ENCODE measurements at regions not wholly inside any gene's neighbourhood (a gene's known extent, or its start where the extent isn't known, plus 50 kb on each side); places are given as distances from the start of the nearest gene placed in this dataset.
"Not testable (repeated sequence)": the region's sequence is repeated elsewhere in the genome, so short reads cannot be mapped to it uniquely, and the experiment has no call there.

DNA sequence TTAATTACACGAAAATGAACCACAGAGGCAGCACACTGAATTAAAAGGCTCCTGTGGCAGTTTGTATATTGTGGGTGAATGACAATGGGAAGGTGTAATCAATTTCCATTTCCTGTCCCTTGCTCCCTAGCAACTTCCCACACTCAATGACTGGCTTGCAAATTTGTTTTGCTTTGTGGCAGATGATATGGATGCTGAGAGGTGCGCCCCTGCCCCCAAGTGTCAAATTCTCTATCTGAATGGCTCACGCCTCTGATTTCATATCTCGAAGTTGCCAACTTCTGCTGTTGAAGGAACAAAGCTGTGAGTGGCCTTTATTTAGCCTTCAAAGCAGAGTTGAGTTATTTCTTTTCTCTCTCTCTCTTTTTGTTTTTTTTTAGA lies 86.0 kb downstream of the FOXD2 start:
- peak; percentile 80 for DNase-seq

GRCh38 chr1:47524272-47524671 lies 86.4 kb downstream of the FOXD2 start:
- no peak for DNase-seq

- peak; percentile 32 for DNase-seq
These were observed 89.9 kb downstream of the FOXD2 start for GRCh38 chr1:47527653-47528272.

DNA sequence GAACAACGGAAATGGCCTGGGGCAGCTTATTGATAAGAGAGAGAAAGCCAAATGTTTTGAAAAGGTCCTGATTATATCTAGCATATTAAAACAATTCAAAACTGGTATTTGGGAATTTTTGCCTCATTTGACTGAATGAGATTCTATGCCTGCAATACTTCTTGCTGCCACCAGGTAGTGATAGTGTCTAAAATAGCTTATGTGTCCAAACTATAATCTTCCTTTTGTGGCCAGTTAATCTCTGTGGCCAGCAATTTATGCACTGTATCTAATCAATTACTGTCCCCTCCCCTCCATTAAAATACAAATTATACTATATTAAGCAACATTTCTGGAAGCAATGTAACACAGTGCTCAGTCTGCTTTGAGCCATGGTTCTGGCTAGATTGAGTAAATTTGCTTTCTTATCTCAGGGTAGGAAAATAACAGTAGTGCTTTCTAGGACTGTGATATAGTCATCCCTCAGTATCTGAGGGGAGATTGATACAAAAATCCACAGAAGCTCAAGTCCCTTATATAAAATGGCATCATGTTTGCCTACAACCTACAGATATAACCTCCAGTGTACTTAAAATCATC lies 91.8 kb downstream of the FOXD2 start:
- DNase-seq = no peak

DNA sequence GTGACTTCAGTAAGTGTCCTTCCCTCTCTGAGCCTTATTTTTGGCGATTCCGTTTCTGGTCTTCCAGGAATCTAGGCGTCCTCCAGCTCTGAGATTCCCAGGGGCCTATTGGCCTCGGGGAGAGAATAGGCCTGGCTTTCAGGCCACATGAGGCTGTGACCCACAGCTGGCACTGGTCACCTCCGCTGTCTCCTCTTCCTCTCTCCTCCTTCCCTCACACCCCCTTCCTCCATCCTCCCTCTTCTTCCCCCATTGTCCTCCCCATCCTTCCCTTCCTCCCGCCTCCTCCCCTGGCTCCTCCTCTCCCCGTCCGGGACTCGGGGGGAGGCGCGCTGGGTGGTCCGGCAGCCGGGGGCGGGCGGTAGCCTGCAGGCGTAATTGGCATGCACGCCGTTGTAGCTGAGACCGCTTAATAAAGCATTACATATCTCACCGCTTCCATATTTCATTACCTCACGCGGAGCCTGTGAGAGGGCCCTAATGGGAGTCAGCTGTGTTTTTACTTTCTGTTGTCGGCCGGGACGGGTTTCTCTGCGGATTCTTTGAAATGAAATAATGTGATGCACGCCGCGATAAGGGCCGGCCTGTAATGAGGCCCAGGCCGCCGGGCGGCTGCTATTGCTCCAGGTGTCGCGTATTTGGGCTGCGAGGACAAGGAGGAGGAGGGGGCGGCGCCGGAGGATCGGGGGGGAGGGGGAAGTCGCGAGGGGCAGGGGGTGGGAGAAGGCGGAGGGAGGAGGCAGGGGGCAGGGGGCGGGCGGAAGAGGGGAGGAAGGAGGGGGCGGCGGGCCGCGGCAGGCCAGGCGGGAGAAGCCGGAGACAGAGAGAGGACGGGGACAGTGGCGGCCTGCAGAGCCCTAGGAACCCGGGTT lies 95.3 kb downstream of the FOXD2 start:
- peak; percentile 91 for DNase-seq

DNA sequence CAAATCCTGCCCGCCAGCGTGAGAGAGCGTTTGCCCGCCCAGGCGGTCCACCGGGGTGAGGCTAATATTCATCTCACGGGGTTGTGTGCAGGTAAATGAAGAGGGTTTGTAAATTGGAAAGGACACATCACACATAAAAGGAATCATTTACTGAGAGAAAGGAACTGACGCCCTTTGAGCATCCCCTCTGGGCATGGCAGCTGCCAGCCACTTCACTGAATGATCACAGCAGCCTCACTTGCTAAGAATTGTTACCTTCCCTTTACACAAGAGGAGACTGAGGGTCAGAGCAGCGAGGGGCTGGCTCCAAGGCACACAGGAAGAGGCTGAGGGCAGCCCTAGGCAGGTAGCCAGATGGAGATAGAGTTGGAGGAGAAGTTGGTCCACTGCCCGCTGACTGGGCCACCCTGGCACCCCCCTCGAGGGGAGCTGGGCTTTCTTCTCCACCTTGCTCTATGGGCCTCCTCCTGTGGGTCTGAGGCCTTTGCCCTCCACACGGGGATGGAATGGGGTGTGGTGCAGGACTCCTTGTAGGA lies 96.0 kb downstream of the FOXD2 start:
- DNase-seq = peak; percentile 91

GRCh38 chr1:47534436-47534835 lies 96.6 kb downstream of the FOXD2 start:
- DNase-seq = peak; percentile 38

- DNase-seq = peak; percentile 89
These were observed 98.8 kb downstream of the FOXD2 start for GRCh38 chr1:47536646-47537118.

GRCh38 chr1:47537268-47537667 lies 99.4 kb downstream of the FOXD2 start:
- DNase-seq = no peak

DNA sequence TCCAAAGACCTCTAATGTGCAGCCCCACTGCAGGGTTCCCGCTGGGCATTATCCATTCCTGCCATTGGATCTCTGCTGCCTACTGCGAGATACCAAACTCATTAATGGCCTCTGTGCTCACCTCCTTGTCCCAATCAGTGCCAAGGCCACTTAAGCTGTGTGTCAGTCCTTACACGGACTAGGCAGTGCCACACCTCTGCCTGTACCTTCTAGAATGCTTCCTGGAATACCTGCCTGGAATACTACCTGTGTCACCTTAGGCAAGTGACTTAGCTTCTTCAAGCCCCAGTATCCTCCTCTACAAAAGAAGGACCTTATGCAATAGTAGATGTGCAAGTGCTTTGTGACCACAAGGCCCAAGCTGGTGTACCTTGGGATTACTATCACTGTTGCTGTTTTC lies 100.1 kb downstream of the FOXD2 start:
- no peak for DNase-seq

DNA sequence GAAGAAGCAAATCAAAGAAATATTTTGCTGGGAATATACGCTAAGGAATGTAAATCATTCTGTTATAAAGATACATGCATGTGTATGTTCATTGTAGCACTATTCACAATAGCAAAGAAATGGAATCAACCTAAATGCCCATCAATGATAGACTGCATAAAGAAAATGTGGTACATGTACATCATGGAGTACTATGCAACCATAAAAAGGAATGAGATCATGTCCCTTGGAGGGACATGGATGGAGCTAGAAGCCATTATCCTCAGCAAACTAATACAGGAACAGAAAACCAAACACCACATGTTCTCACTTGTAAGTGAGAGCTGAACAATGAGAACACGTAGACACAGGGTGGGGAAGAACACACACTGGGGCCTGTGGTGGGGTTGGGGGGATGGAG lies 100.7 kb downstream of the FOXD2 start:
- not testable (repeated sequence) for DNase-seq

- DNase-seq = not testable (repeated sequence)
These were observed 103.9 kb downstream of the FOXD2 start for GRCh38 chr1:47541705-47542104.

DNA sequence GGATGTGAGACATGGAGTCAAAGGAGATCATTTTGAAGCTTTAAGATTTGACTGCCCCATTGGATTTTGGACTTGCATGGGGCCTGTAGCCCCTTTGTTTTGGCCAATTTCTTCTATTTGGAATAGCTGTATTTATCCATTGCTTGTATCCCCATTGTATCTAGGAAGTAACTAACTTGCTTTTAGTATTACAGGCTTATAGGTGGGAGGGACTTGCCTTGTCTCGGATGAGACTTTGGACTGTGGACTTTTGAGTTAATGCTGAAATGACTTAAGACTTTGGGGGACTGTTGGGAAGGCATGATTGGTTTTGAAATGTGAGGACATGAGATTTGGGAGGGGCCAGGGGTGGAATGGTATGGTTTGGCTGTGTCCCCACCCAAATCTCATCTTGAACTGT lies 105.2 kb downstream of the FOXD2 start:
- DNase-seq = not testable (repeated sequence)

DNA sequence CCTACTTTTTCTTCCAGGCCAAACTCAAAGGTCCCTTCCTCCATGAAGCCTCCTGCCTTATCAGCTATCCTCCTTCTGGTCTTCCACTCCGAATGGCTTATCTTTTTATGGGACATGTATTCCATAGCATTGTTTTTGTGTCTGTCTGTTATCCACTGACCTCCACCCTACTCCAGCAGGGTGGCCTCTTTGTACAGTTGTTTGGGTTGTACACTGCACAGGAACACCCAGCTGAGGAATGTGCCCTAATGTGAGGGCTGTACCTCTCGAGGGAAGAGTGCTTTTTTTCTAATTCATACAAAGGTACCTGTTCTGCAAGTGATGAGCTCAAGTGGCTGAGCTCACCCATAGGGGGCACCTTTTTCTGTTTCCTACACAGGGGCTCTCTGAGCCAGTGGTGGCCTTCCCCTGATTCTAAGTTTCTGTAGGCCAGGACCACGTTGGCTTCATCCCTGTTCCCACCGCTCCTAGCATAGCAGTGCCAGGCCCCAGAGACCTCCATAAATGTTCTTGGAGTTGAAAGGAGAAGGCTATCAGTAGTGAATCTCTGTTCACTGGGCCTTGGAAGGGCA lies 108.2 kb downstream of the FOXD2 start:
- DNase-seq = peak; percentile 10

DNA sequence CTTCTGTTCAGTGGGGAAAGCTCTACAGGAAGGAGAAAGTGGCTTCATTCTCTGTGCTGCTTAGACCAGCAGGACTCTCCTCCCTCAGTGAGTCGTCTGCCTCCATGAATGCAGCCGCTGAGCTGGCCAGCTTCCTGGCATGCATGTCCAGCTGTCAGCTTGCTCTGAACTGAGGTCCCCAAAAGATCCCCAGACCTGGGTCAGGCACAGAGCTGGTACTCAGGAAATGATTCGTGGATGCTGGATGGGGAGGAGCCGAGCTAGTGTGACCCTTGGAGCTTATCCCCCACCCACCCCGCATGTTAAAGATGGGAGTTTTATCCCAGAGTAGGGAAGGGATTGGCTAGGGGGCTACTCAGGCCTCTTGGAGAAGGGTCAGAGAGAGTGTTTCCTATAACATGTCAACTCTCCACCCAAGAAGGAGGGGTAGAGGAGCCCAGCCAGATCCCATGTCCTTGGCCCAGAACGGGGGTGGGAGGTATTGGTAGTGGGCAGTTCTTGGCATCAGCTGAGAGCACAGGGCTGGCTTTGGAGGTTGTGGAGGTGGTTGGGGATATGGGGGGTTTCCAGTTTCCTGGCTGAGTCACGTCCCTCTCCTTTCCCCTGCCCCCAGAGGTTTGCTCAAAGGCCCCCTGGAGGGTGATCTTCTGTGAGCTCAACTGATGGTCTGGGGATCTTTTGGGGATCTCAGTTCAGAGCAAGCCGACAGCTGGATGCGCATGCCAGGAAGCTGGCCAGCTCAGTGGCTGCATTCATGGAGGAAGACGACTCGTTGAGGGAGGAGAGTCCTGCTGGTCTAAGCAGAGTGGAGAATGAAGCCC lies 110.1 kb downstream of the FOXD2 start:
- DNase-seq = peak; percentile 8

GRCh38 chr1:47548637-47549036 lies 110.8 kb downstream of the FOXD2 start:
- no peak for DNase-seq

- no peak for DNase-seq
These were observed 111.7 kb downstream of the FOXD2 start for GRCh38 chr1:47549532-47549931.

GRCh38 chr1:47550929-47551328 lies 113.1 kb downstream of the FOXD2 start:
- no peak for DNase-seq

DNA sequence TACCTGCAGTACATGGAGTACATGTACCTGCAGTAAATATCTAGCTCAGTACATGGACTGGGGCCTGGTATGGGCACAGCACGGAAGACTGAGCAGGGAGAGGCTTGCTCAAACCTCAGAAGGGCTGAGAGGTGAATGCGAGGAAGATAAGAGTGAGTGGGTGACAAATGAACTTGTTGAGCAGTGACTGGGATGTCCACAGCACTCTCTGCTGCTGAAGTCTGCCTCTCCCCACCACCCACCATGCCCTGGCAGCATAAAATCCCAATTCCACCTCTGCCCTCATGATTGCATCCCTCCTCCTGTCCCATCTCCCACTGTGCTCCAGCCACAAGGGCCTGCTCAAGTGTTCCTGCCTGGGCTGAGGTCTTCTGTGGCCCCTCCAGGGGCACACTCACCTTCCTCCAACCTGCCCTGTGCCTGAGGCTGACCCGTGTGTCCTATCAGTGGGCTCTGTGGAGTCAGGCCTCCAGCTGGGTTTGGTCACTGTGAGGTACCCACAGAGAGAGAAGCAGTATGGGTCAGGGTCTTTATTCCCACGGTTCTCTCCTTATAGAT lies 114.2 kb downstream of the FOXD2 start:
- DNase-seq = no peak

- no peak for DNase-seq
These were observed 116.2 kb downstream of the FOXD2 start for GRCh38 chr1:47554082-47554481.

DNA sequence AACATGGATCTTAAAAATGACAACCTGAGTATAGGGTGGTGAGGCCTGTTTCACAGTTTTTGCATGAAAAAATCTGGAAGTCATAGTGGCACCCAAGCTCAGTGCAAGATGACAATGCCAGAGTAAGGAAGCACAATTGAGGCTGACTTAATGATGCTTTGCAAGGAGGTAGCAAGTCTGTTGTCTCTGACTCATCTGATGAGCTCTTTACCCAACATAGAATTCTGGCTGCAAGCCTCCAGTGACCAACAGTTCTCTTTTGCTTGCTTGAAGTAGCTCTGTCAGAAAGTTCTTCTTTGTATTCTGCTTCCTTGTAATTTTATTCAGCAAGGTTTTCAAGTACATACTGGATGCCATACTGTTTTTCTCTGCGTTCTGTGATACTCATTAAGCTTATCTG lies 117.1 kb downstream of the FOXD2 start:
- DNase-seq = no peak

GRCh38 chr1:47555306-47555705 lies 117.5 kb downstream of the FOXD2 start:
- no peak for DNase-seq
